Smooth muscle cell of the brain vasculature (primary cell): ENCODE measurements at regions not wholly inside any gene's neighbourhood (a gene's known extent, or its start where the extent isn't known, plus 50 kb on each side); places are given as distances from the start of the nearest gene placed in this dataset.

Source experiments
- DNase-seq: peaks from one replicate; pipeline ENCODE4 v3.0.0-alpha.2; 2012; ENCODE audit warnings: low read depth, low spot score

DNA sequence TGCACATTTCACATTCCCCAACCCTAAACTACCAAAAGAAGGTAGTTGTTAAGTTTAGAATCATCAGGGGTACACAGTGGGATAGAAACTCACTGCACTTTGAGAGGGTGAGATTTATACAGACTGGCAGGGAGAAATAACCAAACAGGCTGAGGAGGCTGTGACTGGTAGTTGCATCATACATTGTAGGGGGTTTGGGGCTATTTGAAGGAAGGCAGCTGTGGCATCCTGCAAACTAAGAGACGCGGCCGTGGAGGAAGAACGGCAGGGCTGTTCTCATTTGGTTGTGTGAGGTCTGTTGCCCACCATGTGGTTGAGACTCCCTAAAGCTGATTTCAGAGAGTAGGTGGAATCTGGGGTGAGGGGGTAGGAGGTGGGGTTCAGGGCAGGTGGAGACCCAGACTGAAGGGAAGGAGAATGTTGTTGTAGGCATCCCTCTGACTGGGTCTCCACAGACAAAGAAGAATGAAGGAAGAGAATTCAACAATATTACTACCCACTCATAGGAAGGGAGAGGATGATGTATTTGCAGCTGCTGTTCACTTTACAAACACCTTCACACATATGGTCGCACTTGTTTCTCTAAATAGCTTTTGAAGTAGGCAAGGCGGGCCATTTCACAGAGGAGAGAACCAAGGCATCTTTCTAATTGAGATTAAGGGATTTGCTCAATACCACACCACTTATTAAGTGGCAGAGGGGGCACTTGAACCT lies 170.9 kb upstream of the SIX2 start:
- DNase-seq = no peak

GRCh38 chr2:45178854-45179253 lies 169.6 kb upstream of the SIX2 start:
- DNase-seq = no peak

DNA sequence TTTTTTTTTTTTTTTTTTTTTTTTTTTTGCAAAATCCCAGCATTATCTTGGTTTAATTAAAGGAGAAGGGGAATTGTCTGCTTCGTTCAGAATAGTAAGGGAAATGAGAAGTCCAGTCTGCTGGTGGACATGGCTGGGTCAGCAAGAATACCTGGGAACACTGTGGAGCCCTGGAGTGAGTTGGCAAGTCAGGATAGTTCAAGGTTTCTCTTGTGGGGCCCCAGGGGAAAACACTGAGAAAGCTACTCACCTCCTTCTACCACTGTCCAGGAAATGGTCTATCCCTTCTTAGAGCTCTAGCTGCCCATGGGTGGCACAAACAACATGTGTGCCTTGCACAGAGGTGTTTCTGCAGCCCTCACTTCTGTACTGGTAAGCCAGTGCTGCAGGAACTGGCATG lies 169.1 kb upstream of the SIX2 start:
- DNase-seq = no peak

DNA sequence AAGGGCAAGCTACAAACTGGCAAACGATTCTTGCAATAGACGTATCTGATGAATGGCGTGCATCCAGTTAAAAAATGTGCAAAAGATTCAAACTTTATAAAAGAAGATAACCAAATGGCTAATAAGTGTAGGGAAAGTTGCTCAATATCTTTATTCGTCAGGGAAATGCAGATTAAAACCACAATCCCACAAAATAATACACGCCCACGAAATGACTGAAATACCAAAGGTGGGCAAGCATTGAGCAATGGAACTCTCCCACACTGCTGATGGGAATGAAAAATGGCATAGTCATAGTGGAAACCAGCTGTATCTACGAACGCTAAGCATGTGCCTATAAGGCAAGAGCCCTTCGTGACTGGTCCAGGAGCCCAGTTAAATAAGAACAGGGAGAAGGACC lies 168.6 kb upstream of the SIX2 start:
- DNase-seq = no peak

- DNase-seq = no peak
Measured at GRCh38 chr2:45176390-45176789, 167.1 kb upstream of the SIX2 start.

GRCh38 chr2:45173513-45173912 lies 164.3 kb upstream of the SIX2 start:
- DNase-seq = no peak

DNA sequence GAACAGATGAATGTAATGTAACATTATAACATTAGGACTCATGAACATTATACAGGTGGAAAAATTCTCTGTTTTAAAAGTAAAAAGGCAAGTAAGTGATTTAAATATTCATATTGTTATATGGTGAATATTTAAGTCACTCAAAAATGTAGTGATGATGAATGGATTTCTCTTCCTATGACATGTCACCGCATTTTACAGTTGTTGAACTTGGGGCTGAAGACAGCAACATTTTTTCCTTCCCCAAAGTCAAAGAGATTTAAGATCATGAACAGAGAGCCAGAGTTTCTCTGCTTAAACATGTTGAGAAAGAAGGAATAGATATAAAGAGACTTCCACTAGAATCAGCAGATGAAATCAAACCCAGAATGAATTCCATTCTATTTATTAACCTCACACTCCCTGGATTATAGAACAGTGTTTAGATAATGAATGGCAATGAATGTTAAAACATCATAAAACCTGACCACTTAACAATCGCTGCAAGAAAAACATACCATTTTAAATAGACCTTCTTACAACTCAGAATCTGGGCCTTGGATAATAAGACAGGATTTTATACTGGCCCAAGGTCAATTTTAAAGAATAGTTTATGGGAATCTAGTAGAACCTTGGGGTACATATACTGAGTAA lies 163.6 kb upstream of the SIX2 start:
- DNase-seq = no peak

DNA sequence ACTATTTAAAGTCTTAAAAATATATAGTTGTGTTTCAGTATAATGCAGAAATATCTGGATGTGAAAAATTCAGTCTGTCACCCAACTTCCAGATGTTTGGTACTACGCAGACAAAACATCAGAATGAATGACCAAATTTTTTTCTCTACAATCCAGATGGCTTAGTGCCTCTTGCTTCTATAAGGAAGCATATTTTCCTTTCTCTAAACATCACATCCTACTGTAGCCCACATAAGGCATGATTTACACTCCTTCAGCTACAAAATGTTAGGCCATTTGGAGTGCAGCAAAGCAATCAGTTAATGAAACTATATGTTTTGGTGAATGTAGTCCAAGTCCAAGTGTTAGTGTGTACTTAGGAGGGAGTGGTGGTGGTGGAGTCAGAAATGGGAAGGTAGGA lies 162.9 kb upstream of the SIX2 start:
- no peak for DNase-seq

- no peak for DNase-seq
Measured at GRCh38 chr2:45171136-45171501, 161.9 kb upstream of the SIX2 start.

DNA sequence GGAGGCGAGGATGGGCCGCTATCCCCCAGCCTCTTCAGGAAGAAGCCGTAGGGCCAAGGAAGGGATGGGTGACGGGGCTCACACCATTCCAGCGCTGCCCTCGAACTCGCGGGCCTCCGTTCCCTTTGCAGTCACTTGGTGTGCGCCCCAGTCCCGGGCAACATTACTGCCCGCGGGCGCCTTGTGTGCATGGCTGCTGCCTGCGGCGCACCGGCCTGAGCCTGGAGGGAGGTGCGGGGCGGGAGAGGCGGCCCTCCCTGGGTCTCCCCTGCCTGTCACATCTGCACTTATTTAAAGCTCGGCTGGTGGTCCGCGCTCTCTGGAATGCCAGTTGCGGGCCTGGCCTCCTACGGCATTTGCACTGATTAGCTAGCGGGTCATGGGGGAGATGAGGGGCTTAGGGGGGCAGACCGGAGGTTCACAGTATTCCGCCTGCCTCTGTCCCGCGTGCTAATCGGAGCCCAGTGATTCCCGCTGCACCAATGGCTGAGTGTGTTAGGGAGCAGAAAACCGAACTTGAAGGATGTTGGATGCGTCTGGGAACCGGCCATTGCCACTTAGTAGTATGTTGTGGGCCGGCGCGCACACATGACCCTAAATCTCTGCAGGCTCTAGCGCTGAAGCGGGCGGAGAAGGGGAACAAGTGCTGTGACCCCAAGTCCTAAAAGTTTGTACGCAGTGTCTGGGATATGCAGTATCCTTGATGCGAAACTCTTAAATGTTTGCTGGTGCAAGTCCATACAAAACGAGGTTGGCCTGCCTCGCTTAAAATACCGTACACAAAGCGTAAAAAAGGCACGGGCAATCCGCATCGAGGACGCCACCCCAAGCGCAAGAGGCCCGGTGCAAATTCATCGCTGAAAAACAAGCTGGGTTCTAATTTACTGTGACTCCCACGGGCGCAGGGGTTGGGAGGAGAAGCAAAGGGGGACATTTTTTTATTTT lies 161.2 kb upstream of the SIX2 start:
- DNase-seq = no peak

GRCh38 chr2:45169339-45170190 lies 160.3 kb upstream of the SIX2 start:
- no peak for DNase-seq

DNA sequence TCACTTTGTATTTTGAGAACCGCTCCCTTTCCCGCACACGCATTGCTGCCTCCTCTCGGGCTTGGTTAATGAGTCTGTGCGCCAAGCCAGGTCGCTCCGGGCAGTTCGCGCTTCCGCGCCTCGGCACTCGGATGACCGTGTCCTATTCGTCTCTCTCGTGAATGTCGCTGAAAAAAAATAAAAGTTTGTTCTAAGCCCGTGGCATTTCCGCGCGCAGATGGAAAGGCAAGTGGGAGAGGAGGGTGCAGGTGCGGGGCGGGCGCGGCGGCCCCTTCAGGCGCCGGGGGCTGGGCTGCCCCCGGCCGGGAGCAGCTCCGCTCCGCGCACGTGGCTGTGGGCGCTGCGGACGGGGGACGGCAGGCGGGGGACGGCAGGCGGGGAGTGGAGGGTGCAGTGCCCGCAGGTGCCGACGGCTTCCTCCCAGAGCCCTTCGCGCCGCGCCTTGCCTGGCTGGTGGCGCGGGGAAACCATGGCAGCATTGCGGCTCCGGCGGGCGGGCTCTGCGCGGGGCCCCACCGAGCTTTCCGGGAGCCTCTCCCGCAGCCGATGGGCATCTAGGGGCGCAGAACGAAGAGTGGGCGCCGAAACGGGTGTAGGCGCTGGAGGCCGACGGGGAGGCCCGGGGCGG lies 159.6 kb upstream of the SIX2 start:
- no peak for DNase-seq

DNA sequence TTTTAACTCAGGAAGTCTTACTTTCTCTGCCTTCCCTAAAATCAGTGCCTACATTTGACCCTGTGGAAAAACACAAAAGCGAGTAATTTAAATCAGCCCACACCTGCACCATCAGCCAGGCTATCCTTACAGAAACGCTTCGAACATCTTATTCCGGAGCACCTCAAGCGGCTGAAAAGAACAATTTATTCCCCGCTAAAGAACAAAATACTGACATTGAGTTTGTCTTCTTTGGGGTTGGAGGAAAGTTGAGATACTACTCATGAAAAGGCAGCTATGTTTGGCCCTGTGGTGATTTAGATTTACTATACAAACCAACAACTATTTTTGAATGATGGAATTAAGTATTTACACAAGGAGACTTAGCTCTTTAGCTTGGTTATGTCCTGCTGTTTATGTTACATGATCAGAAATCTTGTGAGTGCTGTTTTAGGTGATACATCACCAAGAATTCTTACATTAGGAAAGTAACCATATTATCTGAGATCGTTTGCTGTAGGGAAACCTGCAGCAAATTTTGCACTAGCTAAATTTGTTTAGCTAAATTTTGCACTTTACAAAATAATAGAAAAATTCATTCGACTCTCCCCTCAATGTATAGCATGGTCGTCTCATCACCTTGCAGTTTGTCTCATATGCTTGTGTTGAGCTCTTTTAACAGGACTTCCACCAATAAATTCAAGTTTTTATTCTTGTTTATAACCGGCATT lies 158.8 kb upstream of the SIX2 start:
- no peak for DNase-seq

DNA sequence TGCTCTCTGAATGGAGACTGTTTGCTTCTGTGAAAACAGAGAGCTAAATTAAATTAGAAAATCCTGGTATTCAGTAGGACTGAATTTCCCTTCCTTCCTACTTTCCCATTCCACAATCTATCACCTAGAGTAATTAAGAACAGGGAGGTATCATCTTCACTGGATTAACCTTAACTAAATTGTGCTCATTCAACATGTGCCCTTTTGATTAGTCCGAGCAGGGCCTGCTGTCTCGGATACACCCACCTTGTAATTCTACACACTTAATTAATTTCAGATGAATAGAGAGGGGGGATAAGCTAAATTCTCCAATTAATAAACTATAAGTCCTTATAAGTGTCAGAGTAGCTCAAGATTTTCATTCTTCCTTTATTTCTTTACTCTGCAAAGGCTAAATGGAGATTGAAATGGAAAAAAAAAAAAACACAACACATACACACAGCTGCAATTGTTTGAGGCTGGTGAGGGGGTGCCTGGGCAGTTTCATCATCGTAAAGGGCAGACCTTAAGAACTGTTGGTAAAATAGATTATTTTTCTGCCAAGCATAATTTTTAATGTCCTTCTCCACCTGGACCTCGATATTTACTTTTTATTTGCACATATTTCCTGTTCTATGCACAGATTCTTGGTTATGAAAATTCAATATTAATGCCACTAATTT lies 157.1 kb upstream of the SIX2 start:
- no peak for DNase-seq

DNA sequence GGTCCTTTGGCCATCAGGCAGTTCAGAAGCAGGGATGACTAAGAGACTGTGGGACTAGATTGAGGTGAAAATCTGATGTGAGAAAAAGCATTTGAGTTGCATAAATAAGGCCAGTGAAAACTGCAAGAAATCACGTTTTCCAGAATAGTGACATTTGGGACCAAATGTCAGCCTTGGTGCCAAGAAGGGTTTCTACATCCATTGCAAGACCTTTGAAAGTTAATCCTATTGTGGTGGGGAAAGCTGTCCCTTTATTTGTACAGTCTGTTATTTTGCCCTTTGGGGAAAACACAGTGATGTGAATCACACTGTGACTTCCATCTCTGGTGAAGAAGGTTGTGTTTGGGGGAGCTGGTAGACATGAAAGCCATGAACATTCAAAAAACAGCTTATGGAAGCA lies 153.5 kb upstream of the SIX2 start:
- no peak for DNase-seq

DNA sequence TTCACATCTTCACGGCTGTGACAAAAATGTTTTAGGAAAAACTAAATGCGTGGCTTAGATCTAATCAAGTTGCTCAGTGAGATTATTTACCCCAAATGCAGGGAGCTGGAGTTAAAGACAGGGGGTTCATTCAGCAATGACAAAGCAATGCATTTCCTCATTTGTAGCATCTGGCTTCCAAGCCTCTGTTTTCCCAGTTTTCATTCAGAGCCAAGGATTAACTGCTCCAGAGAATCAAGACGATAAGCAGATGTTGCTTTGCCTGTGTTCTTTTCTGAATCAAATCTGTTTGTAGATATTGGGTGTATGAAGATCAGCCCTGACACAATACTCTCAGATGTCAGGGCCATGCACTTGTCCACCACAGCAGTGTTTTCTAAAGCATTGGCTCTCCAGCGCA lies 147.4 kb upstream of the SIX2 start:
- DNase-seq = no peak

DNA sequence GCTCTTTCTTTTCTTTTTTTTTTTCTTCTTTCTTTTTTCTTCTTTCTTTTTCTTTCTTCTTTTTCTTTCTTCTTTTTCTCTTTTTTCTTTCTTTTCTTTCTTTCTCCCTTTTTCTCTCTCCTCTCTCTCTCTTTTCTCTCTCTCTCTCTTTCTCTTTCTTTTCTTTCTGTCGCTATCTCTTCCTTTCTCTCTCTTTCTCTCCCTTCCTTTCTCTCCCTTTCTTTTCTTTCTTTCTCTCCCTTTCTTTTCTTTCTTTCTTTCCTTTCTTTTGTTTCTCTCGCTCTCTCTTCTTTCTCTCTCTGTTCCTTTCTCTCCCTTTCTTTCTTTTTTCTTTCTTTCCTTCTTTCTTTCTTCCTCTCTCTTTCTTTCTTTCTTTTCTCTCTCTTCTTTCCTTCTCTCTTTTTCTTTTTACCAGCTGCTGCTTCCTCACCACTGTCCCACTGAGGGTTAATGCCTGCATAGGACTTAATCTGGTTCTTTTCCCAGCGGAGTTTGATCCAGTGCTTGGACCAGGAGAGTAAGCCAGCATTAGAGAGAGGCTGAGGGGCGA lies 145.4 kb upstream of the SIX2 start:
- no peak for DNase-seq

DNA sequence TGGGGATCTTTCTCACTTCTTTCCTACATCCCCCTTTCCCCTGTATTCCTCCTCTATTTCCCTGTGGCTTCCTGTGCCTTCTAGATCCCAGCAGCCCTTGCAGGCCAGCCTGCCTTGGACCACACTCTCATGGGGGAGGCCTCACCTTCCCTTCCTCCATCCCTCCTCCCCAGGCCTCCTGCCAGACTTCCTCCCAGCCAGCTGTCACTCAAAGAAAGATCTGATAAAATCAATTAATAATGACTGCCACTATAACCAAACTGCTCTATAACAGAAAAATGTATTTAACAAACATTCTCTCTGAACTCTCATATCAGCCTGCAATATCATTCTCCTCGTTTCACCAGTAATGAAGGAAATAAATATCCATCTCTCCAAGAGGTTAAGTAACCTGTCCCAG lies 144.9 kb upstream of the SIX2 start:
- DNase-seq = no peak

- no peak for DNase-seq
Measured at GRCh38 chr2:45153121-45153520, 143.9 kb upstream of the SIX2 start.

DNA sequence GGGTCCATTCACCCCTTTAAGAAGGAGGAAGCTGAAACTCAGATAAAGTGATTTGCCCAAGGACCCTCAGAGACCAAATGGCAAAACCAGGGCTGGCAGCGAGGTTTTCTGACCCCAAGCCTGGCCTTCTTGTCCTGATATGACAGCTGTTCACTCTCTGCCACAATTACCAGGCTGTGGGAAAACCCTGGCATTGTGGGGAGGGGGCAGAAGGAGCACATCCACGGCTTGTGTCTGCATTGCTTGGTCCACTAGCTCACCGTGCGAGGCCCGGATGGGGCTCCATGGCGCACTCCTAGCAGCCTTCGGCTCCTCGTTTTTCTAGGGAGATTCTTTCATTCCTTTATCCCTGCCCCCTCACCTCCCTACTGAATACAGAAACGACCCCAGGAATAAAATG lies 143.4 kb upstream of the SIX2 start:
- DNase-seq = no peak
